ENCODE measurements at regions not wholly inside any gene's neighbourhood (a gene's known extent, or its start where the extent isn't known, plus 50 kb on each side); places are given as distances from the start of the nearest gene placed in this dataset.

- Histone ChIP-seq H3K27ac (ENCODE audit: control insufficient read depth, insufficient read depth, low read length) (no peak overlapping the region), H2AFZ (ENCODE audit: control insufficient read depth, low read length) (no peak overlapping the region)
These were observed 638.3 kb downstream of the CCDC171 start for GRCh38 chr9:16191191-16191590.

DNA sequence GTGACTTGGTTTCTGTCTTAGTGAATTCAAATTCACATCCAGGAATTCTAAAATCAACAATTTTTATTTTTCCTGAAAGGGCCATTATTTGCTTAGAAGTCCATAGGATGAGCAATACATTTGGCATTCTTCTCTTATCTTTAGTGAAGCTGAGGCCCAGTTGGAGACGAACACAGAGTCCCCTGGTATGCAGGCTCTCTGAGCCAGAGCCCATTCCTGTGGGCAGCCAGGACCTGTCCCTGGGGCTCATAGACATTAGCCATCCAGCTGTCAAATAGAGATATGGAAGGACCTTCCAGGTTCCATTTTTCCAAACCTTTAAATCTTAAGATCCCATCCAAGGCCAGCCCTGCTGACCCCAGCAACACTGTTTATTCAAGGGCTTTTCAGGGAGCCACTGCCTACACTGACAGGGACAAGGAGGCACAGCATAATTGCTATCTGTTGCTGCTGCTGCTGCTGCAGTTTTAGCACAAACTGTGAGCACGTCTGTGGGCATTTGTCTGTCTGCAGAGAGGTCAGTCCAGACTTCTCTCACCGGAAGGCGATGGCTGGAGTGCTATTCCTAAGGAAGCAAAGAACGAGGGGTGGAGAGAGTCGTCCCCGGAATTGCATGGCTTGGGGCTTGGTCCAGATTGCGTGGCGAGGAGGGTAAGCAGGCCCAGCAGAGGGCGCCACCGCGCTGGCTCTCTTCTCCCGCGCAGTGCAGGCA, 639.0 kb downstream of the CCDC171 start:
- peak; percentile 56 for FAIRE-seq
- H2AFZ ChIP-seq (ENCODE audit: control insufficient read depth, low read length): peak overlapping the region; percentile 88

More at GRCh38 chr9:16191191-16191590, 638.3 kb downstream of the CCDC171 start:
- dilution Hi-C loops (cut with MboI; ENCODE audit: extremely low pct_ligation_motif_present, low sequenced_read_pairs): no loop called here
- Histone ChIP-seq H3K4me3 (ENCODE audit: control insufficient read depth in 2 of 3, extremely low read depth in 1 of 3, insufficient read depth in 2 of 3, low read depth in 1 of 3, low read length in 3 of 3) (no peak overlapping the region), H3K4me2 (ENCODE audit: control insufficient read depth, extremely low read depth, insufficient read depth, low read depth, low read length) (no peak overlapping the region), H3K9me1 (ENCODE audit: control insufficient read depth, extremely low read depth, insufficient read depth, low read length) (no peaks in the 10 kb centered on the region), H3K79me2 (ENCODE audit: control insufficient read depth, insufficient read depth, low read length) (no peaks in the 10 kb centered on the region), H3K9ac (ENCODE audit: control insufficient read depth, extremely low read depth, insufficient read depth, low read length) (no peak overlapping the region), H3K27me3 (ENCODE audit: control insufficient read depth, extremely low read depth, insufficient read depth, low read length) (no peaks in the 10 kb centered on the region), H4K20me1 (ENCODE audit: control insufficient read depth, extremely low read depth, insufficient read depth, low read length) (no peaks in the 10 kb centered on the region), H3K9me3 (ENCODE audit: control insufficient read depth, low read depth, low read length) (no peaks in the 10 kb centered on the region), H3K4me1 (ENCODE audit: control insufficient read depth, extremely low read depth, insufficient read depth, low read length) (peaks cover 5% of the 10 kb centered on the region), H3K36me3 (ENCODE audit: control insufficient read depth in 2 of 2, extremely low read depth in 1 of 2, insufficient read depth in 2 of 2, low read length in 2 of 2) (no peaks in the 10 kb centered on the region)
- no peak for FAIRE-seq
- no peak for DNase-seq (ENCODE audit: low read depth, low spot score)
- TF ChIP-seq EZH2 (IDR thresholded peaks at IDR 0.05; ENCODE audit: low read length): no peak
- TF ChIP-seq, protein P1, sequence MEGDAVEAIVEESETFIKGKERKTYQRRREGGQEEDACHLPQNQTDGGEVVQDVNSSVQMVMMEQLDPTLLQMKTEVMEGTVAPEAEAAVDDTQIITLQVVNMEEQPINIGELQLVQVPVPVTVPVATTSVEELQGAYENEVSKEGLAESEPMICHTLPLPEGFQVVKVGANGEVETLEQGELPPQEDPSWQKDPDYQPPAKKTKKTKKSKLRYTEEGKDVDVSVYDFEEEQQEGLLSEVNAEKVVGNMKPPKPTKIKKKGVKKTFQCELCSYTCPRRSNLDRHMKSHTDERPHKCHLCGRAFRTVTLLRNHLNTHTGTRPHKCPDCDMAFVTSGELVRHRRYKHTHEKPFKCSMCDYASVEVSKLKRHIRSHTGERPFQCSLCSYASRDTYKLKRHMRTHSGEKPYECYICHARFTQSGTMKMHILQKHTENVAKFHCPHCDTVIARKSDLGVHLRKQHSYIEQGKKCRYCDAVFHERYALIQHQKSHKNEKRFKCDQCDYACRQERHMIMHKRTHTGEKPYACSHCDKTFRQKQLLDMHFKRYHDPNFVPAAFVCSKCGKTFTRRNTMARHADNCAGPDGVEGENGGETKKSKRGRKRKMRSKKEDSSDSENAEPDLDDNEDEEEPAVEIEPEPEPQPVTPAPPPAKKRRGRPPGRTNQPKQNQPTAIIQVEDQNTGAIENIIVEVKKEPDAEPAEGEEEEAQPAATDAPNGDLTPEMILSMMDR (optimal IDR thresholded peaks at IDR 0.05 in 1 of 3, IDR thresholded peaks at IDR 0.05 in 1 of 3, conservative IDR thresholded peaks at IDR 0.05 in 1 of 3; ENCODE audit: extremely low read depth in 1 of 3, insufficient read depth in 2 of 3, low read length in 3 of 3): no peak

More for the DNA sequence above, 639.0 kb downstream of the CCDC171 start:
- no peak overlapping the region for H3K9ac ChIP-seq (ENCODE audit: control insufficient read depth, extremely low read depth, insufficient read depth, low read length)
- H3K27ac ChIP-seq (ENCODE audit: control insufficient read depth, insufficient read depth, low read length): no peak overlapping the region
- peaks cover 5% of the 10 kb centered on the region for H3K4me1 ChIP-seq (ENCODE audit: control insufficient read depth, extremely low read depth, insufficient read depth, low read length)
- H3K36me3 ChIP-seq (ENCODE audit: control insufficient read depth in 2 of 2, extremely low read depth in 1 of 2, insufficient read depth in 2 of 2, low read length in 2 of 2): no peaks in the 10 kb centered on the region
- dilution Hi-C loops (cut with MboI; ENCODE audit: extremely low pct_ligation_motif_present, low sequenced_read_pairs): no loop called here
- TF ChIP-seq EZH2 (IDR thresholded peaks at IDR 0.05; ENCODE audit: low read length): no peak
- TF ChIP-seq, protein P1 (optimal IDR thresholded peaks at IDR 0.05 in 1 of 3, IDR thresholded peaks at IDR 0.05 in 1 of 3, conservative IDR thresholded peaks at IDR 0.05 in 1 of 3; ENCODE audit: extremely low read depth in 1 of 3, insufficient read depth in 2 of 3, low read length in 3 of 3): peak; percentile 72 to 97 (median 97)
- no peaks in the 10 kb centered on the region for H3K9me1 ChIP-seq (ENCODE audit: control insufficient read depth, extremely low read depth, insufficient read depth, low read length)
- peak overlapping the region; percentile 54 for H3K4me2 ChIP-seq (ENCODE audit: control insufficient read depth, extremely low read depth, insufficient read depth, low read depth, low read length)
- no peak overlapping the region for H3K4me3 ChIP-seq (ENCODE audit: control insufficient read depth in 2 of 3, extremely low read depth in 1 of 3, insufficient read depth in 2 of 3, low read depth in 1 of 3, low read length in 3 of 3)
- no peak for DNase-seq (ENCODE audit: low read depth, low spot score)
- no peaks in the 10 kb centered on the region for H3K79me2 ChIP-seq (ENCODE audit: control insufficient read depth, insufficient read depth, low read length)
- no peaks in the 10 kb centered on the region for H3K9me3 ChIP-seq (ENCODE audit: control insufficient read depth, low read depth, low read length)
- no peaks in the 10 kb centered on the region for H4K20me1 ChIP-seq (ENCODE audit: control insufficient read depth, extremely low read depth, insufficient read depth, low read length)
- no peaks in the 10 kb centered on the region for H3K27me3 ChIP-seq (ENCODE audit: control insufficient read depth, extremely low read depth, insufficient read depth, low read length)
